22Rv1 (cell line): ENCODE measurements at regions not wholly inside any gene's neighbourhood (a gene's known extent, or its start where the extent isn't known, plus 50 kb on each side); places are given as distances from the start of the nearest gene placed in this dataset.

Experiments used
- H3K27ac ChIP-seq: fragments of 450-650 bp; 2 replicates; pipeline ENCODE4 v1.5.1; 2017
- CTCF ChIP-seq: fragments of 450-650 bp; IDR thresholded peaks from 2 replicates; pipeline ENCODE4 v1.5.1; 2017; ENCODE audit warnings: mild to moderate bottlenecking
- ZFX ChIP-seq: fragments of 450-650 bp; IDR thresholded peaks from 2 replicates; pipeline ENCODE4 v1.6.1; 2017; ENCODE audit warnings: antibody characterized with exemption, borderline replicate concordance

DNA sequence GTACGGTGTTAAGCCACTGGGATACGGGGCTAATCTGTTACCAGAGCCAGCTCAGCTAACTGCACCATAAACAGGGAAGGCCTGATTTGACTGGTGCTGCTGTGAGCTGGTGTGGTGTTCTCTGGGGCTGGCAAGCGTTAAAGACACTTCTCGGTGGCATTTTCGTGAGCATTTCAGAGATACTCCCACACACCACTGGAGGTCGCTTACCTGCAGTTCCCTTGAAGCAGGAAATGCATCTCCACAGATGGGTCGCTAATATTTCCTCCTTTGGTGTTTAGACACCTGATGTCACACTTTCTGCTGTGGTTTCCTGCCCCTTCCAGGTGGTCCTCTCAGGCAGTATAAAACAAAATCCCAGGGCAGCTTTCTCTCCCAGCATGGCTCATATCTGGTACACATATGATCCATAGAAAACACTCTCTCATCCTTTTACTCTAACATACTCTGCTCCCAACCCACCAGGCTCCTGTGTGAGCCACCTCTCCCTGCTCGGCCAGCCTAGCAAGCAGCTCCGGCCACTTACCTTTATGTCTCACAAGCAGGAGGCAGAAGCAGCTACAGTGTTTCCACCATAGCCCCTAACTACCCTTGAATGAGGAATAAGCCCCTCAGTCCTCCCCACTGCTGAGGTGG lies 129.9 kb upstream of the GRIN2B start:
- TF ChIP-seq ZFX (no peak), CTCF (peak; percentile 81)
- H3K27ac ChIP-seq, result no peak overlapping the region

- TF ChIP-seq CTCF (no peak), ZFX (no peak)
- no peak overlapping the region for H3K27ac ChIP-seq
Measured at GRCh38 chr12:14113031-14113430, 131.6 kb upstream of the GRIN2B start.

GRCh38 chr12:14126692-14127091 lies 145.3 kb upstream of the GRIN2B start:
- TF ChIP-seq ZFX, result no peak
- TF ChIP-seq CTCF, result no peak

GRCh38 chr12:14129611-14130195 lies 148.3 kb upstream of the GRIN2B start:
- H3K27ac ChIP-seq, result no peak overlapping the region
- TF ChIP-seq ZFX (no peak), CTCF (no peak)

More at GRCh38 chr12:14126692-14127091, 145.3 kb upstream of the GRIN2B start:
- H3K27ac ChIP-seq, result no peak overlapping the region

DNA sequence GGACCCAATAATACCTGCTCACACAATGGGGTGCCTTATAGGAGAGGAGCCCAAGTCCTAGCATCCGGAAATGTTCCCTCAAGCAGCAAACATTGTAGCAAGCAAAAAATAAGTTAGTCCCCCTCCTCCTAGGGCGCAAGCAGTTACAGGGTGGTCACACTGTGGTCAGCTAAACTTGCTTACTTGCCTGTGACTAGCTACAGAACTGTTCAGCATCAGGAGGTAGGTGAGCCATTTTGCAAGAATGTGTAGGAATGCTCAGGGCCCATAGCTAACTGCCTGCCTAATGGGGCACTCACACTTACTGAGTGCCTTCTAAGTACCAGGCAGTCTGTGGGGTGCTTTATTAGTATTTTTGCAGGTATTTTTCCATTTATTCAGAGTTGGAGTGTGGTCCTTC lies 154.6 kb upstream of the GRIN2B start:
- TF ChIP-seq ZFX, result no peak
- no peak for TF ChIP-seq CTCF
- H3K27ac ChIP-seq, result no peak overlapping the region

DNA sequence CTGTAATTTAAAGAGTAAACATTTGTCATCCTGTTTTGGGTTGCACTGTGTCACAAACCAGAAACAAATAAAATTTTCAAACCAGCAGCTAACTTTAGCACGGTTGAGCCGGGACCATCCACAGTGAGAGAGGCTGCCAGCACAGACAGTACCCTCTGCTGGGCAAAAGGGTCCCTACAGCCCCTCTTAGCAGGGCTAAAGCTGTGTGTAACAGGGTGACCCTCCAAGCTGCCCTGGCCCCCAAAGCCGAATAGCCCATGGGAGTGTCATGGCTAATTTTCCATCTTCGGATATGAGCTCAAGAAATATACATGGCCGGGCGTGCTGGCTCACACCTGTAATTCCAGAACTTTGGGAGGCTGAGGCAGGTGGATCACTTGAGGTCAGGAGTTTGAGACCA lies 157.1 kb upstream of the GRIN2B start:
- no peak for TF ChIP-seq ZFX
- TF ChIP-seq CTCF, result peak; percentile 51
- H3K27ac ChIP-seq, result no peak overlapping the region

DNA sequence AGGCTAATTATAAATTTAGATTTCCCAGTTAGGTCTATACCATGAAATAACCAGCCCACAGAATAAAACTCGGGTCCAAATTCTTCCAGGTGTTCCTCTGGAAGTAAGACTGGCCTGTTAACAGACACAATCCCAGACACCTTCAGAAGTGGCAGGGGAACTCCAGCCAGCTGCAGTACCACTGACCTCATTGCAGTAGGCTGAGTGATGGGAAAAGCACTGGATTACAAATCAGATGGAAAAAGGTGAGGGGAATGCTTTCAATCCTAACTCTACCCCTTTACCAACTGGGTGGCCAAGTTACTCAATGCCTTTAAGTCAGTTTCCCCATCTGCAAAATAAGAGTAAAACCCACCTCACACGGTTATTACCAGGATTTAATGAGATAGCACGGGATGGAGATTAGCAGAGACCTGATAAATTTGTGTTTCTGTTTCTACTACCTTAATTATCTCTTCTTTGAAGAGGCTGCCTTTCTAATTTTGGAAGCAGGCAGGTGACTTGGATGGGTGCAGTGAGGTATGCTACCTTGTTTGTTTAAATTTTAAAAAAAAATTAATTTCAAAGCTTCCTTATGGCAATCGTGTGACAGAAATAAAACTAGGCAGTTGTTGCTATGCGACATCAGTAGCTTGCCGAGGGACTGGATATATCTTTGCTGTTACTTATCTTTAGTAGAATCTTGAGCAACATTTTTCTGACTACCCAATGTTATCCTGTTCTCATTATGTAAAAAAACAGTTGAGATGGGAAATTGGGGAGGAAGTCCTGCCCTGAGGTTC lies 167.3 kb upstream of the GRIN2B start:
- H3K27ac ChIP-seq, result no peak overlapping the region
- TF ChIP-seq ZFX (no peak), CTCF (no peak)
